ENCODE measurements at regions not wholly inside any gene's neighbourhood (a gene's known extent, or its start where the extent isn't known, plus 50 kb on each side); places are given as distances from the start of the nearest gene placed in this dataset.

DNA sequence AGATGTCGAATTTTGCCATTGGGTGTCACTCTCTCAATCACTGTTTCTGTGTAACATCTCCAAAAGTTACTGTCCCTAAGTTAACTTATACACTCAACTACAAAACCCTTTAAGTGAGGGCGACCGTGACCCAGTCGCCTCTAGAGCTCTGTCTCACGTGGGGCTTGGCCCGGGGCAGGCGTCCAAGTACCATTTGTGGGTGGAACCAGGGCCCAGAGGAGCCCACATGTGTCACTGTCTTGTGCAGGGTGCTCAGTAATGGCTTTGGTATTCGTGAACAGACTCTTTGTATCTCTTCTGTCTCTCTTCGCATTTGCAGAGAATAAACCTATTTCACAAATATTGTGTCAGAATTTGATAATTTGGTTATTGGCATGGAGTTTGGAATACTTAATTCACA lies 109.9 kb upstream of the THBS2 start:
- TF ChIP-seq, protein P1, sequence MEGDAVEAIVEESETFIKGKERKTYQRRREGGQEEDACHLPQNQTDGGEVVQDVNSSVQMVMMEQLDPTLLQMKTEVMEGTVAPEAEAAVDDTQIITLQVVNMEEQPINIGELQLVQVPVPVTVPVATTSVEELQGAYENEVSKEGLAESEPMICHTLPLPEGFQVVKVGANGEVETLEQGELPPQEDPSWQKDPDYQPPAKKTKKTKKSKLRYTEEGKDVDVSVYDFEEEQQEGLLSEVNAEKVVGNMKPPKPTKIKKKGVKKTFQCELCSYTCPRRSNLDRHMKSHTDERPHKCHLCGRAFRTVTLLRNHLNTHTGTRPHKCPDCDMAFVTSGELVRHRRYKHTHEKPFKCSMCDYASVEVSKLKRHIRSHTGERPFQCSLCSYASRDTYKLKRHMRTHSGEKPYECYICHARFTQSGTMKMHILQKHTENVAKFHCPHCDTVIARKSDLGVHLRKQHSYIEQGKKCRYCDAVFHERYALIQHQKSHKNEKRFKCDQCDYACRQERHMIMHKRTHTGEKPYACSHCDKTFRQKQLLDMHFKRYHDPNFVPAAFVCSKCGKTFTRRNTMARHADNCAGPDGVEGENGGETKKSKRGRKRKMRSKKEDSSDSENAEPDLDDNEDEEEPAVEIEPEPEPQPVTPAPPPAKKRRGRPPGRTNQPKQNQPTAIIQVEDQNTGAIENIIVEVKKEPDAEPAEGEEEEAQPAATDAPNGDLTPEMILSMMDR (IDR thresholded peaks at IDR 0.05), result no peak
- TF ChIP-seq POLR2A (IDR thresholded peaks at IDR 0.05), result no peak
- no peak for TF ChIP-seq POLR2AphosphoS5 (IDR thresholded peaks at IDR 0.05)

Data from prostate gland (tissue), 2 donors.